DMS53 (cell line): ENCODE measurements at regions not wholly inside any gene's neighbourhood (a gene's known extent, or its start where the extent isn't known, plus 50 kb on each side); places are given as distances from the start of the nearest gene placed in this dataset.
A peak's percentile ranks its signal among the peaks of the same experiment; 100 is the strongest.
"Not testable (repeated sequence)": the region's sequence is repeated elsewhere in the genome, so short reads cannot be mapped to it uniquely, and the experiment has no call there.

ENCODE experiments used
- DNase-seq: peaks from one replicate; lab custom pipeline; 2025; lab: John Stamatoyannopoulos, UW

GRCh38 chr10:57689596-57690297 lies 577.9 kb downstream of the IPMK start:
- DNase-seq = peak; percentile 19

- no peak for DNase-seq
Observed at GRCh38 chr10:57679916-57680315, 587.8 kb downstream of the IPMK start.

GRCh38 chr10:57675125-57675524 lies 592.6 kb downstream of the IPMK start:
- DNase-seq = no peak

GRCh38 chr10:57673446-57673960 lies 594.2 kb downstream of the IPMK start:
- DNase-seq = no peak

- DNase-seq = no peak
Observed at GRCh38 chr10:57664815-57665214, 602.9 kb downstream of the IPMK start.

GRCh38 chr10:57663401-57663800 lies 604.3 kb downstream of the IPMK start:
- no peak for DNase-seq

- DNase-seq = no peak
Observed at GRCh38 chr10:57661206-57661605, 606.5 kb downstream of the IPMK start.

GRCh38 chr10:57657164-57657765 lies 610.4 kb downstream of the IPMK start:
- DNase-seq = peak; percentile 79

- no peak for DNase-seq
Observed at GRCh38 chr10:57654856-57655255, 612.8 kb downstream of the IPMK start.

- DNase-seq = not testable (repeated sequence)
Observed at GRCh38 chr10:57645108-57645507, 622.6 kb downstream of the IPMK start.

- peak; percentile 50 for DNase-seq
Observed at GRCh38 chr10:57638411-57638810, 629.3 kb downstream of the IPMK start.

- DNase-seq = peak; percentile 66
Observed at GRCh38 chr10:57628592-57629284, 639.0 kb downstream of the IPMK start.

GRCh38 chr10:57627642-57628178 lies 640.0 kb downstream of the IPMK start:
- DNase-seq = no peak

GRCh38 chr10:57624856-57625592 lies 642.7 kb downstream of the IPMK start:
- no peak for DNase-seq

GRCh38 chr10:57624066-57624465 lies 643.6 kb downstream of the IPMK start:
- DNase-seq = no peak

- DNase-seq = no peak
Observed at GRCh38 chr10:57621466-57621865, 646.2 kb downstream of the IPMK start.

GRCh38 chr10:57605948-57606485 lies 661.7 kb downstream of the IPMK start:
- no peak for DNase-seq

GRCh38 chr10:57599440-57599839 lies 668.3 kb downstream of the IPMK start:
- DNase-seq = no peak

- DNase-seq = peak; percentile 36
Observed at GRCh38 chr10:57593983-57594573, 673.6 kb downstream of the IPMK start.

- peak; percentile 66 for DNase-seq
Observed at GRCh38 chr10:57579926-57580325, 687.8 kb downstream of the IPMK start.

GRCh38 chr10:57562211-57562610 lies 705.5 kb downstream of the IPMK start:
- no peak for DNase-seq
